ENCODE measurements at regions not wholly inside any gene's neighbourhood (a gene's known extent, or its start where the extent isn't known, plus 50 kb on each side); places are given as distances from the start of the nearest gene placed in this dataset.

DNA sequence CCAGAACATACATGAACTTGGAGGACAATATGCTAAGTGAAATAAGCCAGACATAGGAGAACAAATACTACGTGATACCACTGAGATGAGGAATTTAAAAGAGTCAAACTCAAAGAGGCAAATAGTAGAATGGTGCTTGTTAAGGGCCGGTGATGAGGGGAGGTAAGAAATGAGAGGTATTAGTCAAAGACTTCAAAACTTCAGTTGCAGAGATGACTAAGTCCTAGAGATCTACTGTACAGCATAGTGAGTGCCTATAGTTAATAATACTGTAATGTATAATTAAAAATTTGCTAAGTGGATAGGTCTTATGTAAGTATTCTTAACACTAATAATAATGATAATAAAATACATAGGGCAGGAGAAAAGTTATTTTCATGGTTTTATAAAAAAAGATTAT lies 126.9 kb upstream of the VEGFC start:
- TF ChIP-seq, protein P1, sequence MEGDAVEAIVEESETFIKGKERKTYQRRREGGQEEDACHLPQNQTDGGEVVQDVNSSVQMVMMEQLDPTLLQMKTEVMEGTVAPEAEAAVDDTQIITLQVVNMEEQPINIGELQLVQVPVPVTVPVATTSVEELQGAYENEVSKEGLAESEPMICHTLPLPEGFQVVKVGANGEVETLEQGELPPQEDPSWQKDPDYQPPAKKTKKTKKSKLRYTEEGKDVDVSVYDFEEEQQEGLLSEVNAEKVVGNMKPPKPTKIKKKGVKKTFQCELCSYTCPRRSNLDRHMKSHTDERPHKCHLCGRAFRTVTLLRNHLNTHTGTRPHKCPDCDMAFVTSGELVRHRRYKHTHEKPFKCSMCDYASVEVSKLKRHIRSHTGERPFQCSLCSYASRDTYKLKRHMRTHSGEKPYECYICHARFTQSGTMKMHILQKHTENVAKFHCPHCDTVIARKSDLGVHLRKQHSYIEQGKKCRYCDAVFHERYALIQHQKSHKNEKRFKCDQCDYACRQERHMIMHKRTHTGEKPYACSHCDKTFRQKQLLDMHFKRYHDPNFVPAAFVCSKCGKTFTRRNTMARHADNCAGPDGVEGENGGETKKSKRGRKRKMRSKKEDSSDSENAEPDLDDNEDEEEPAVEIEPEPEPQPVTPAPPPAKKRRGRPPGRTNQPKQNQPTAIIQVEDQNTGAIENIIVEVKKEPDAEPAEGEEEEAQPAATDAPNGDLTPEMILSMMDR (conservative IDR thresholded peaks at IDR 0.05; ENCODE audit: low read length) = no peak
- TF ChIP-seq EZH2phosphoT487 (IDR thresholded peaks at IDR 0.05; ENCODE audit: borderline replicate concordance, low read depth, low read length) = no peak
